Uterus (tissue), 2 donors: ENCODE measurements at regions not wholly inside any gene's neighbourhood (a gene's known extent, or its start where the extent isn't known, plus 50 kb on each side); places are given as distances from the start of the nearest gene placed in this dataset.

Experiments used
- POLR2A ChIP-seq, 2 donors: fragments of 450-650 bp; IDR thresholded peaks; one replicate each; pipeline ENCODE4 v1.6.1; 2016; ENCODE audit warnings: antibody characterized with exemption in 2 of 2, mild to moderate bottlenecking in 1 of 2, moderate library complexity in 1 of 2
- TF ChIP-seq, protein P1 (sequence below), 4 experiments: fragments of 200-600 bp in 2 of 4; fragments of 450-650 bp in 2 of 4; sonication (generic) in 2 of 4; IDR thresholded peaks; one replicate each; pipeline ENCODE4 v1.5.1; 2016 to 2019; ENCODE audit warnings: antibody characterized with exemption in 4 of 4, mild to moderate bottlenecking in 2 of 4, moderate library complexity in 1 of 4

DNA sequence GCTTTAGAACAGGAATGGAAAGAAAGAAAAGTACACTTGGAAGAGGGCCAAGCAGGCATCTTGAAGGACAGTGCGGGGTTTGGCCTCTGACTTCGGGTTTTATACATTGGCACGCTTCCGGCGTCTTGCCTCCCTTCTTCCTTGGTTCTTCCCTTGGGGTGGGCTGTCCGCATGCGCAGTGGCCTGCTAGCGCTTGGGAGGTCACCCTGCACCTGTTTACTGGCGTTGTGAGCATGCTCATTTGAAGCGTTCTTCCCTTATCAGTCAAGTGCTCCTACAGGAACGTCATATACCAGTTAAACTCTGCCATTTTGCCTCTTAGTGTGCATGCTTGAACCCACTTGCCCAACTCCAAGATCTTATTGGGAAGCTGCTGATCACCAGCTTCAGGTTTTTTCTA is 230.0 kb downstream of the TTLL2 start:
- no peak for TF ChIP-seq POLR2A (IDR thresholded peaks at IDR 0.05)
- TF ChIP-seq, protein P1, sequence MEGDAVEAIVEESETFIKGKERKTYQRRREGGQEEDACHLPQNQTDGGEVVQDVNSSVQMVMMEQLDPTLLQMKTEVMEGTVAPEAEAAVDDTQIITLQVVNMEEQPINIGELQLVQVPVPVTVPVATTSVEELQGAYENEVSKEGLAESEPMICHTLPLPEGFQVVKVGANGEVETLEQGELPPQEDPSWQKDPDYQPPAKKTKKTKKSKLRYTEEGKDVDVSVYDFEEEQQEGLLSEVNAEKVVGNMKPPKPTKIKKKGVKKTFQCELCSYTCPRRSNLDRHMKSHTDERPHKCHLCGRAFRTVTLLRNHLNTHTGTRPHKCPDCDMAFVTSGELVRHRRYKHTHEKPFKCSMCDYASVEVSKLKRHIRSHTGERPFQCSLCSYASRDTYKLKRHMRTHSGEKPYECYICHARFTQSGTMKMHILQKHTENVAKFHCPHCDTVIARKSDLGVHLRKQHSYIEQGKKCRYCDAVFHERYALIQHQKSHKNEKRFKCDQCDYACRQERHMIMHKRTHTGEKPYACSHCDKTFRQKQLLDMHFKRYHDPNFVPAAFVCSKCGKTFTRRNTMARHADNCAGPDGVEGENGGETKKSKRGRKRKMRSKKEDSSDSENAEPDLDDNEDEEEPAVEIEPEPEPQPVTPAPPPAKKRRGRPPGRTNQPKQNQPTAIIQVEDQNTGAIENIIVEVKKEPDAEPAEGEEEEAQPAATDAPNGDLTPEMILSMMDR (IDR thresholded peaks at IDR 0.05), result no peak
